ENCODE measurements at regions not wholly inside any gene's neighbourhood (a gene's known extent, or its start where the extent isn't known, plus 50 kb on each side); places are given as distances from the start of the nearest gene placed in this dataset.

DNA sequence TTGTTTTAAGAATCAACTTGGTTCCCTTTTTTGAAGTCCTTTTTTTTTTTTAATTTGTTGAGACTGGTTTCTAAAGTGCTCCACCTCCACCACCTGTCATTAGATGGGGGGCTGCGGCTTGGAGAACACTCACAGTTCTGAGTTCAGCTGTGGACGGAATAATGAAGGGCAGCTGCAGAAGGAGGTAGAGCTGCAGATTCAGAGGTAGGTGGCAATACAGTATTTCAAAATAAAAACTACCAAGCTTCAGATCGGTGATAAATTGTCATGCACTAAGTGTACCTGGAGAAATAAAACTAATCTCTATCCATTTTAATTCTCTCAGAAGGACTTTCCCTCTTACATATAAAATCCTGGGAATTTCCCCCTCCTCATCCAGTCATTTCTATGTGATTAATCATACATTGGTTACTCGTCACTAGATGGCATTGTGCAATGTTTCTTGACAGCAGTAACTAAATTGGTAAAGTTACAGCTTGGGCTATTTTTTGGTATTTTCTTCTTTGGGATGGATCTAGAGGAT, 81.1 kb upstream of the SLC39A10 start:
- no peaks in the 10 kb centered on the region for H3K27me3 ChIP-seq (ENCODE audit: insufficient read depth, low read length, poor library complexity, severe bottlenecking)
- no peak for TF ChIP-seq EZH2phosphoT487 (IDR thresholded peaks at IDR 0.05; ENCODE audit: borderline replicate concordance)
- TF ChIP-seq, protein P1, sequence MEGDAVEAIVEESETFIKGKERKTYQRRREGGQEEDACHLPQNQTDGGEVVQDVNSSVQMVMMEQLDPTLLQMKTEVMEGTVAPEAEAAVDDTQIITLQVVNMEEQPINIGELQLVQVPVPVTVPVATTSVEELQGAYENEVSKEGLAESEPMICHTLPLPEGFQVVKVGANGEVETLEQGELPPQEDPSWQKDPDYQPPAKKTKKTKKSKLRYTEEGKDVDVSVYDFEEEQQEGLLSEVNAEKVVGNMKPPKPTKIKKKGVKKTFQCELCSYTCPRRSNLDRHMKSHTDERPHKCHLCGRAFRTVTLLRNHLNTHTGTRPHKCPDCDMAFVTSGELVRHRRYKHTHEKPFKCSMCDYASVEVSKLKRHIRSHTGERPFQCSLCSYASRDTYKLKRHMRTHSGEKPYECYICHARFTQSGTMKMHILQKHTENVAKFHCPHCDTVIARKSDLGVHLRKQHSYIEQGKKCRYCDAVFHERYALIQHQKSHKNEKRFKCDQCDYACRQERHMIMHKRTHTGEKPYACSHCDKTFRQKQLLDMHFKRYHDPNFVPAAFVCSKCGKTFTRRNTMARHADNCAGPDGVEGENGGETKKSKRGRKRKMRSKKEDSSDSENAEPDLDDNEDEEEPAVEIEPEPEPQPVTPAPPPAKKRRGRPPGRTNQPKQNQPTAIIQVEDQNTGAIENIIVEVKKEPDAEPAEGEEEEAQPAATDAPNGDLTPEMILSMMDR (conservative IDR thresholded peaks at IDR 0.05; ENCODE audit: low read length), result peak; percentile 62
- H3K4me3 ChIP-seq (ENCODE audit: low read length, poor library complexity, severe bottlenecking), result no peak overlapping the region
- H3K4me1 ChIP-seq (ENCODE audit: insufficient read depth, low read length, poor library complexity, severe bottlenecking), result peaks cover 10% of the 10 kb centered on the region
- no peaks in the 10 kb centered on the region for H3K9me3 ChIP-seq (ENCODE audit: insufficient read depth, low read depth, low read length)
- H4K20me1 ChIP-seq (ENCODE audit: insufficient read depth, low read length, poor library complexity, severe bottlenecking), result no peaks in the 10 kb centered on the region
- H3K9ac ChIP-seq (ENCODE audit: low read depth, low read length, poor library complexity, severe bottlenecking), result no peak overlapping the region
- no peaks in the 10 kb centered on the region for H3F3A ChIP-seq (ENCODE audit: low read depth)
- no peak overlapping the region for H2AFZ ChIP-seq (ENCODE audit: low read length)
- no peaks in the 10 kb centered on the region for H3K79me2 ChIP-seq (ENCODE audit: insufficient read depth, low read length)
- H3K36me3 ChIP-seq (ENCODE audit: insufficient read depth, low read length), result no peaks in the 10 kb centered on the region
- H3K4me2 ChIP-seq (ENCODE audit: low read depth, low read length, poor library complexity, severe bottlenecking), result no peak overlapping the region
- H3K9me2 ChIP-seq (replicated peaks; ENCODE audit: low read depth, low read length), result no peaks in the 10 kb centered on the region

DNA sequence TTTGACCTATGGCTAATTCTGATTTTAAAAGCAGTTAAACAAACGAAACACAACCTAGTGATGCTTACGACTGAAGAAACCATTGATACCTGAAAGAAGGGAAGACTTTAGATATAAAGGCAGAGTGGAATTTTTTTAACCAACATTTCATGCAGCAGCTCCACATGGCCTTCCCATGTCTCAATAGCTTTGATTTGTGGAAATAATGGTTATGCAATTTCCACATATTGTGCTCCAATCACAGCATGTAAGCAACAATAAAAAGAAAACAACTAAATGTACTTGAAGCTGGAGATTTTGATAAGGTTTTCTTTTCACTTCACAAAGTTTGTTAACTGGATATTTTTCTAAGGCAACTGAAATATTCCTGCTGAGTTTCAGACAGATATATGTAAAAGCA, 82.0 kb upstream of the SLC39A10 start:
- Histone ChIP-seq H3K4me3 (ENCODE audit: low read length, poor library complexity, severe bottlenecking) (no peak overlapping the region), H3K4me2 (ENCODE audit: low read depth, low read length, poor library complexity, severe bottlenecking) (no peak overlapping the region), H4K20me1 (ENCODE audit: insufficient read depth, low read length, poor library complexity, severe bottlenecking) (no peaks in the 10 kb centered on the region), H3K9me2 (replicated peaks; ENCODE audit: low read depth, low read length) (no peaks in the 10 kb centered on the region), H3K79me2 (ENCODE audit: insufficient read depth, low read length) (no peaks in the 10 kb centered on the region), H2AFZ (ENCODE audit: low read length) (no peak overlapping the region), H3F3A (ENCODE audit: low read depth) (no peaks in the 10 kb centered on the region), H3K9ac (ENCODE audit: low read depth, low read length, poor library complexity, severe bottlenecking) (no peak overlapping the region), H3K27me3 (ENCODE audit: insufficient read depth, low read length, poor library complexity, severe bottlenecking) (no peaks in the 10 kb centered on the region), H3K9me3 (ENCODE audit: insufficient read depth, low read depth, low read length) (no peaks in the 10 kb centered on the region), H3K4me1 (ENCODE audit: insufficient read depth, low read length, poor library complexity, severe bottlenecking) (peaks cover 10% of the 10 kb centered on the region), H3K36me3 (ENCODE audit: insufficient read depth, low read length) (no peaks in the 10 kb centered on the region)
- TF ChIP-seq, protein P1 (conservative IDR thresholded peaks at IDR 0.05; ENCODE audit: low read length), result no peak
- no peak for TF ChIP-seq EZH2phosphoT487 (IDR thresholded peaks at IDR 0.05; ENCODE audit: borderline replicate concordance)

DNA sequence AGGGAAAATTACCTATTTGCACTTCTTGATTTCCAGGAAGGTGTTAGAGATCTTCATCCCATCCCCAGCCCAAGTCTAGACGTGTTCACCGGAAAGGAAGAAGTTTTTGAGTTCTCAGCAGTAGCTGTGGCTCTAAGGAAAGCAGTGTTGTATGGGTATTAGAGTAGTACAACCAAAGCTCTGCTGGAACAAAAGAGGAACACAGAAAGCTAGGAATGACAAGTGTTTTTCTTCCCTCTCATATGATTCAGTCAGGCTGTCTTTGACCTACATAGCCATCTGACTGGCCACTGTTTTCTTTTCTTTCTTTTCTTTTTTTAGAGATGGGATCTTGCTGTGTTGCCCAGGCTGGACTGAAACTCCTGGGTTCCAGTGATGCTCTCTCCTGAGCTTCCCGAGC, 82.7 kb upstream of the SLC39A10 start:
- H3K4me1 ChIP-seq (ENCODE audit: insufficient read depth, low read length, poor library complexity, severe bottlenecking), result peaks cover 12% of the 10 kb centered on the region
- H3K36me3 ChIP-seq (ENCODE audit: insufficient read depth, low read length), result no peaks in the 10 kb centered on the region
- no peak overlapping the region for H3K4me2 ChIP-seq (ENCODE audit: low read depth, low read length, poor library complexity, severe bottlenecking)
- no peak overlapping the region for H3K4me3 ChIP-seq (ENCODE audit: low read length, poor library complexity, severe bottlenecking)
- no peaks in the 10 kb centered on the region for H3K9me2 ChIP-seq (replicated peaks; ENCODE audit: low read depth, low read length)
- no peaks in the 10 kb centered on the region for H3K9me3 ChIP-seq (ENCODE audit: insufficient read depth, low read depth, low read length)
- no peaks in the 10 kb centered on the region for H3K79me2 ChIP-seq (ENCODE audit: insufficient read depth, low read length)
- H2AFZ ChIP-seq (ENCODE audit: low read length), result no peak overlapping the region
- no peak overlapping the region for H3K9ac ChIP-seq (ENCODE audit: low read depth, low read length, poor library complexity, severe bottlenecking)
- TF ChIP-seq EZH2phosphoT487 (IDR thresholded peaks at IDR 0.05; ENCODE audit: borderline replicate concordance), result no peak
- TF ChIP-seq, protein P1 (conservative IDR thresholded peaks at IDR 0.05; ENCODE audit: low read length), result no peak
- no peaks in the 10 kb centered on the region for H3K27me3 ChIP-seq (ENCODE audit: insufficient read depth, low read length, poor library complexity, severe bottlenecking)
- no peaks in the 10 kb centered on the region for H4K20me1 ChIP-seq (ENCODE audit: insufficient read depth, low read length, poor library complexity, severe bottlenecking)
- no peaks in the 10 kb centered on the region for H3F3A ChIP-seq (ENCODE audit: low read depth)
